AG04449 (cell line): ENCODE measurements at regions not wholly inside any gene's neighbourhood (a gene's known extent, or its start where the extent isn't known, plus 50 kb on each side); places are given as distances from the start of the nearest gene placed in this dataset.

Experiments
- CTCF ChIA-PET: fragments of 350-600 bp; formaldehyde crosslinking; extraction: SDS; loops from one replicate; lab custom pipeline; 2021; ENCODE audit warnings: antibody characterized with exemption; lab: Yijun Ruan, JAX
- POLR2A ChIA-PET: fragments of 400-600, 350-600 bp; formaldehyde crosslinking; extraction: SDS; loops from one replicate; lab custom pipeline; 2020; ENCODE audit warnings: antibody characterized with exemption, inconsistent platforms; lab: Yijun Ruan, JAX
- DNase-seq: peaks from one replicate; pipeline ENCODE4 v3.0.0-alpha.2; 2010; ENCODE audit warnings: low read depth, low spot score
- H3K4me3 ChIP-seq: 2 replicates; pipeline ENCODE4 v1.5.1; 2011; ENCODE audit warnings: low read depth, mild to moderate bottlenecking, control low read depth, low read length
- CTCF ChIP-seq: IDR thresholded peaks from one replicate; pipeline ENCODE4 v1.5.1; 2011; ENCODE audit warnings: mild to moderate bottlenecking, moderate library complexity, low read length, control low read depth, inconsistent platforms; ENCODE audit not compliant: insufficient read depth; ENCODE audit errors: missing control alignments

- POLR2A ChIA-PET: no interaction called here
- DNase-seq: no peak
- no peak overlapping the region for H3K4me3 ChIP-seq
- CTCF ChIA-PET: interaction anchor here (1.1 to 4.4 kb wide), 3 partner anchors 8 to 105 kb away, joined by 3 to 47 read pairs (median 3); no protein-coding TSS in a partner anchor
- no peak for TF ChIP-seq CTCF
Measured at GRCh38 chr21:25281134-25281533, 326.1 kb downstream of the MRPL39 start.

GRCh38 chr21:25280061-25280460, 327.2 kb downstream of the MRPL39 start:
- ChIA-PET POLR2A (no interaction called here), CTCF (interaction anchor here (1.4 to 4.4 kb wide), 2 partner anchors 9 to 106 kb away, joined by 3 to 47 read pairs; no protein-coding TSS in a partner anchor)
- DNase-seq: no peak
- H3K4me3 ChIP-seq: no peak overlapping the region
- no peak for TF ChIP-seq CTCF

GRCh38 chr21:25273959-25274358, 333.3 kb downstream of the MRPL39 start:
- ChIA-PET CTCF (interaction anchor here (1.0 to 1.3 kb wide), 3 partner anchors 9 to 38 kb away, joined by 3 to 5 read pairs (median 3); no protein-coding TSS in a partner anchor), POLR2A (no interaction called here)
- no peak overlapping the region for H3K4me3 ChIP-seq
- TF ChIP-seq CTCF: no peak
- DNase-seq: no peak

- CTCF ChIA-PET: no interaction called here
- no peak for TF ChIP-seq CTCF
- POLR2A ChIA-PET: no interaction called here
Measured at GRCh38 chr21:25254491-25255174, 352.6 kb downstream of the MRPL39 start.

GRCh38 chr21:25246546-25246945, 360.7 kb downstream of the MRPL39 start:
- CTCF ChIA-PET: interaction anchor here (1.2 kb wide), 1 partner anchor 37 kb away, joined by 3 read pairs; no protein-coding TSS in a partner anchor
- POLR2A ChIA-PET: no interaction called here
- no peak overlapping the region for H3K4me3 ChIP-seq
- no peak for DNase-seq
- TF ChIP-seq CTCF: no peak

More at GRCh38 chr21:25254491-25255174, 352.6 kb downstream of the MRPL39 start:
- no peak for DNase-seq
- H3K4me3 ChIP-seq: no peak overlapping the region

- CTCF ChIA-PET: no interaction called here
Measured at GRCh38 chr21:25244735-25245134, 362.5 kb downstream of the MRPL39 start.

More at GRCh38 chr21:25244735-25245134, 362.5 kb downstream of the MRPL39 start:
- DNase-seq: no peak
- POLR2A ChIA-PET: no interaction called here
- H3K4me3 ChIP-seq: no peak overlapping the region
- TF ChIP-seq CTCF: no peak
